ENCODE measurements at regions not wholly inside any gene's neighbourhood (a gene's known extent, or its start where the extent isn't known, plus 50 kb on each side); places are given as distances from the start of the nearest gene placed in this dataset.

DNA sequence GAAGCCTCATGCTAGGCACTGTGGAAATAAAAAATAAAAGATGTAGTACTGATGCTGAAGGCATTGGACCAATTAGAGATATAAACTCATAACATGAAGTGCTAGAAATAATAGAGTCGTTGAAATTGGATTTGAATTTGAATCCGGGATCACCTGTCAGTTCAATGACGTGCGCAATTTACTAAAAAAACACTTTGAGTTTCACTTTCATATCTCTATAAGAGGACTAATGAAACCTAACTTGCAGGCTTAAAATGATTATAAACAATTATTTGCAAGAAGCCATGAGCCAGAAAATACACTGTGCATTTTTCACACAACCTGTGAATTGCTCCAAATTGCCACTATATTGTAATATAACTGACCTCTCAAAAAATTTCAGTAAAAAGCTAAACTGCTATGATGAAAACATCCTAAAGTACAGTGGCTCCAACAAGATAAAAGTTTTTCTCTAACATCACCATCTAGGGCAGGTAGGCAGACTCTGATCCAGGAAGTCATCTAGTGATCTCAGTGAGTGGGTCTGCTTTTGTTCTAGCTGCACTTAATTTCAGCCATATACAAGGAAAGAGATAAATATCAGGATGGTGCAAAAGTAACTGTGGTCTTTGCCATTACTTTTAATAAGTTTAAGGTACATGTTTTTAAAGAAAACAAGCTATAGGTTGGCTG lies 440.2 kb downstream of the CNTN6 start:
- no peak for TF ChIP-seq POLR2A (IDR thresholded peaks at IDR 0.05)
- TF ChIP-seq, protein P1, sequence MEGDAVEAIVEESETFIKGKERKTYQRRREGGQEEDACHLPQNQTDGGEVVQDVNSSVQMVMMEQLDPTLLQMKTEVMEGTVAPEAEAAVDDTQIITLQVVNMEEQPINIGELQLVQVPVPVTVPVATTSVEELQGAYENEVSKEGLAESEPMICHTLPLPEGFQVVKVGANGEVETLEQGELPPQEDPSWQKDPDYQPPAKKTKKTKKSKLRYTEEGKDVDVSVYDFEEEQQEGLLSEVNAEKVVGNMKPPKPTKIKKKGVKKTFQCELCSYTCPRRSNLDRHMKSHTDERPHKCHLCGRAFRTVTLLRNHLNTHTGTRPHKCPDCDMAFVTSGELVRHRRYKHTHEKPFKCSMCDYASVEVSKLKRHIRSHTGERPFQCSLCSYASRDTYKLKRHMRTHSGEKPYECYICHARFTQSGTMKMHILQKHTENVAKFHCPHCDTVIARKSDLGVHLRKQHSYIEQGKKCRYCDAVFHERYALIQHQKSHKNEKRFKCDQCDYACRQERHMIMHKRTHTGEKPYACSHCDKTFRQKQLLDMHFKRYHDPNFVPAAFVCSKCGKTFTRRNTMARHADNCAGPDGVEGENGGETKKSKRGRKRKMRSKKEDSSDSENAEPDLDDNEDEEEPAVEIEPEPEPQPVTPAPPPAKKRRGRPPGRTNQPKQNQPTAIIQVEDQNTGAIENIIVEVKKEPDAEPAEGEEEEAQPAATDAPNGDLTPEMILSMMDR (IDR thresholded peaks at IDR 0.05) = no peak

Measured in adrenal gland (tissue), 5 donors.